Liver (tissue), 3 donors: ENCODE measurements at regions not wholly inside any gene's neighbourhood (a gene's known extent, or its start where the extent isn't known, plus 50 kb on each side); places are given as distances from the start of the nearest gene placed in this dataset.

Source experiments
- CTCF ChIP-seq: fragments of 150-350 bp; IDR thresholded peaks from 2 replicates; pipeline ENCODE4 v1.5.1; 2017; ENCODE audit warnings: improper control_type of control experiment, low read depth, low read length; ENCODE audit not compliant: missing input control
- GABPA ChIP-seq, 2 donors: IDR thresholded peaks in 1 of 2; conservative IDR thresholded peaks in 1 of 2; 2 replicates each; pipeline ENCODE4 v1.6.1; 2016; ENCODE audit warnings: antibody characterized with exemption in 2 of 2, mild to moderate bottlenecking in 1 of 2, moderate library complexity in 1 of 2
- MAX ChIP-seq: IDR thresholded peaks from 2 replicates; pipeline ENCODE4 v1.6.1; 2016; ENCODE audit warnings: antibody characterized with exemption
- donor health status: healthy.
- donor health status: healthy.

- no peak for TF ChIP-seq CTCF
- TF ChIP-seq GABPA (IDR thresholded peaks at IDR 0.05 in 1 of 2, conservative IDR thresholded peaks at IDR 0.05 in 1 of 2), result no peak
- TF ChIP-seq MAX, result no peak
These were observed 378.6 kb downstream of the ICE1 start for GRCh38 chr5:5800801-5801761.
